ENCODE measurements at regions not wholly inside any gene's neighbourhood (a gene's known extent, or its start where the extent isn't known, plus 50 kb on each side); places are given as distances from the start of the nearest gene placed in this dataset.

DNA sequence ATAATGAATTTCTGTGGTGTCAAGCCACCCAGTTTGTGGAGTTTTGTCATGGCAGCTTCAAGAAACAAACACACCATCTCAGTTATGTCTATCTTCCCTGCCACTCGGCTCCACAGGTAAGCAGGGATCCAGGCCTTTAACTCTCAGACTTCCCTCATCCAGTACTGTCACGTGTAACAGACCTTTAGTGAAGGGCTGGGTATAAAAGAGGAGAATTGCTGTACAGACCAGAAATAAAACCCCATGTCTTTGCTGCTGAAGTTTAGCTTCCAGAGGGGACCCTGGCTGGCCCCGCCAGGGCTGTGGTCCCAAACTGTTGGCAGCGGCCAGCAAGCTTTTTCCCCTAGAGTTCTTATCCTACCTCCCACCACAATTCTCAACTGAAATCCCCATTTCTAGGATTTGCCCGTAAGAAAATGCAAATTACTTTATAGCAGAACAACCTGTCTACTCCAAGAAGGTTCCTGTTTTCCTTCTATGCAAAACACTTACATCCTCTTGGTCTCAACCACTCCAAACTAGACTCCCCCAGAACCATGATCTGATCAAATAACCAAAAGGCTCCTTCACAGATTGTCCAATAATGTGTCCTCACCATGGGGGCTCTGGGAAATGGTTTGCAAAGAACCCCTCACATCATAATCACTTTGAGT lies 438.0 kb upstream of the ID2 start:
- TF ChIP-seq POLR2A (IDR thresholded peaks at IDR 0.05) (no peak), POLR2AphosphoS5 (IDR thresholded peaks at IDR 0.05) (no peak)
